GM18861 (cell line): ENCODE measurements at regions not wholly inside any gene's neighbourhood (a gene's known extent, or its start where the extent isn't known, plus 50 kb on each side); places are given as distances from the start of the nearest gene placed in this dataset.
"Not testable (repeated sequence)": the region's sequence is repeated elsewhere in the genome, so short reads cannot be mapped to it uniquely, and the experiment has no call there.

Experiments used
- ATAC-seq: cut with Tn5 transposase; IDR thresholded peaks from one replicate; pipeline ENCODE4 v1.9.1; 2021; ENCODE audit not compliant: unreplicated experiment

DNA sequence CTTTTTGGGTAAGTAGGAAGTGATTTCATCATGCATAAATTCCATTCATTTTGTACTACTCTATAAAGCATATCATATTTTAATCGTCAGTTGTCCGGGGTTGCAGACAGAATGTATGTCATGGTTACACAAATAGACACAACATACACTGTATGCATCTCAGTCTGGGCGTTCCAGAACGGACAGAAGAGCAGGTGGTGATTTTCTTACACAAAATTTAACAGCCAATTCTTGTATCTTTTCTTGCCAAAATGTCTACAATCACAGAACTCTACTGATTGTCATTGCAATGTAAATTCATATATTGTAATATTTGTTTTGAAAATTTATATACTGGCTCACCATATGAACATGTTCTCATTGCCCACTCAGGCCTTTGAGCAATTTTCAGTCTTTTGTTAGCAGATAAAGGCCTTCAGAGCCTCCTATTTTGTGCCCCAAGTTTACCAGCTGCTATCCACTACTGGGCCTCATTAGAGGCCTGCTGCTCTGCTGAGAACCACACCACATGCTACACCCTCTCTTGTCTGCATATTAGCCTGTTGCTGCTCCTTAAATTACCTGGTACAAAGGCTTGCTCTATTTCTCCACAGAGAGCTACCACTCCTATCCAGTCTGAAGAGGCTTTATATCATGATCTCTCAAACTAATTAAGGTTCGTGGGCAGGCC, 61.5 kb downstream of the PRDM13 start:
- ATAC-seq, result no peak

DNA sequence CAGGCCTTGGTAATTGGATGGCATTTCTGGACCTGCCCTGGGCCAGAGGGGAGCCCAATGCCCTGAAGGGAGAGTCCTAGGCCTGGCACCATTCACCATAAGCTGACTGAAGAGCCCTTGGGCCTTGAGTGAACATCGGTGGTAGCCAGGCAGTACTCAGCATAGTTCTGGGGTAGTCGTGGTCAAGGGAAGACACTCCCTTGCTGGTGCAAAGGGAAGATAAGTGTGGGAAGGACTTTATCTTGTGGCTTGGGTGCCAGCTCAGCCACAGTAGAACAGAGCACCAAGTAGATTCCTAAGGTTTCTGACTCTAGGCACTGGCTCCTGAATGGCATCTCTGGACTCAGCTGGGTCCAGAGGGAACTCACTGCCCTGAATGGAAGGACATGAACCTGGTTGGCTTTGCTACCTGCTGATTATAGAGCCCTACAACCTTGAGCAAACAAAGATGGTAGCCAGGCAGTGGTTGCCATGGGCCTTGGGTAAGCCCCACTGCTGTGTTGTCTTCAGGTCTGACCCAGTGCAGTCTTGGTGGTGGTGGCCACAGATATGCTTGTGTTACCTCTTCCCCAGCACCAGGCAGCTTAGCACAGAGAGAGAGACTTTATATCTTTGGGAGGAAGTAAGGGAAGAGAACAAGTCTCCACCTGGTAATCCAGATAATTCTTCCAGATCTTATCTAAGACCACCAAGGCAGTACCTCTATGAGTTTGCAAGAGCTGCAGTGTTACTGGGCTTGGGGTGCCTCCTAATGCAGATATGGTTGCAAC, 83.5 kb downstream of the PRDM13 start:
- no peak for ATAC-seq

DNA sequence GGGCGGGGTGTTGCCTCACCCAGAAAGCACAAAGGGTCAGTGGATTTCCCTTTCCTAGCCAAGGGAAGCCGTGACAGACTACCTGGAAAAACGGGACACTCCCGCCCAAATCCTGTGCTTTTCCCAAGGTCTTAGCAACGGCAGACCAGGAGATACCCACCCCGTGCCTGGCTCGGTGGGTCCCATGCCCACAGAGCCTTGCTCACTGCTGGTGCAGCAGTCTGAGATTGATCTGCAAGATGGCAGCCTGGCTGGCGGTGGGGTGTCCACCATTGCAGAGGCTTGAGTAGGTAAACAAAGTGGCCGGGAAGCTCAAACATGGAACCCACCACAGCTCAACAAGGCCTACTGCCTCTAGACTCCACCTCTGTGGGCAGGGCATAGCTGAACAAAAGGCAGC, 95.7 kb downstream of the PRDM13 start:
- ATAC-seq, result not testable (repeated sequence)

DNA sequence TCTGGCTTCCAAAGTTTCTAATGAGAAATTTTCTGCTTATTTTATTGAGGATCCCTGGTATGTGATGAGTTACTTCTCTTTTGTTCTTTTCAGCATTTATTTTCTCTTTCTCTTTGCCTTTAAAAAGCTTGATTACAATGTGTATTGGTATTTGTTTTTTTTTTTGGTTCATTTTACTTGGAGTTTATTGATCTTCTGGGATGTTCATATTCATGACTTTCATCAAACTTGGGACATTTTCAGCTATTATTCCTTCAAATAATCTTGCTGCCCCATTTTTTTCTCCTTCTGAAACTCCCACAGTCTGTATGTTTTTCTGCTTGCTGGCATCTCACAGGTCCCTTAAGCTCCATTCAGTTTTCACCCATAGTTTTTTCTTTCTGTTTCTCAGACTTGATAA, 102.4 kb downstream of the PRDM13 start:
- no peak for ATAC-seq

DNA sequence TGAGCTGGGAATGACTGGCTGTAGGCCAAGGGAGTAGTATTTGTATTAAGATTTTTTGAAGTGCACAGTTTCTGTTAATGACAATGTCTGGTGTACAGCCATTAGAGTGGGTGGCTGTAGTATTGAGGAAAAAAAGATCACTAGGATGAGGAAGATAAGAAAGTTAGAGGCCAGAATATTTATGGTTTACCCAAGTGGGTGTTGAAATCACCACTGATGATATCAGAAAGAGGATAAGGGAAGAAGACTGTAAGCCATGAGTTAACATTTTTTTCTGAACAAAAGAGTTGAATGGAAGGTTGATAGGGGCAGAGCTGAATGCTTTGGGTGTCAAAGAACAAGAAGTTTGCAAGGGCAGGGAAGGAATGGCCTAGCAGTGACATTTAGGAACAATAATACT, 104.7 kb downstream of the PRDM13 start:
- ATAC-seq, result no peak

DNA sequence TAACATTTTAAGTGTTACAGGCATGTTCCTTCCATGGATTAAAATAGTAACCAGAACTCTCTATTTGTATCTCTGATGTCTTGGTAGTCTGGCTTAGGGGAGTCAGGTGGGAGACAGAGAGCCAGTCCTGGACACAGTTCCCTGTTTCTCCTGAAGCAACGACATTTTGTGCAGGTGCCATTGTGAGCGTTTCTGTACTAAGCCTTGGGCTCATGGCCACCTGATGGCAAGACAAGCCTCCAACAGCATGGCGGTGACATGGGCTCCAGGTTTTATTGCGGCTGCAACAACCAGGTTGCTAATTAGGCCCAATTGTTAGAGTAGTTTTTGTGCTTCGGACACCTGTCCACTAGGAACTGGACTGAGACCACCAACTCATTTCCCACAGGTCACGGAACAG, 105.3 kb downstream of the PRDM13 start:
- ATAC-seq, result no peak

DNA sequence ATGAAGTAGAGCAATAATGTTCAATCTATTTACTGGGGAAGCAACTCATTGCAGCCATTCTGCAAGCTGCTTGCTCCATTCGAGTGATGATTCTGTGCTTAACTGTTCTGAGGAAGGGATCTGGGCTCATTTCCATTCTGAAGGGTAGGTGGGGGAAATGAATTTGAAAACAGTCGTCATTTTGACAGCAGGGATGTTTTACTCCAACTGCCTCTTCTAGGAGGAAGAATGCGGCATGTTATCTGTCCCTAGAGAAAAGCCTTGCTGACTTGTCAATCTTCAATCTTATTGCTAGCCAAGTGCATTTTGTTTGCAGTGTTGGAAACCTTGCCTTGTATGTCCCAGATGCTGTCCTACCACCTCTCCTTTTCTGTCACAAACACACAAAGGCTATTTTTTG, 105.9 kb downstream of the PRDM13 start:
- ATAC-seq, result no peak

DNA sequence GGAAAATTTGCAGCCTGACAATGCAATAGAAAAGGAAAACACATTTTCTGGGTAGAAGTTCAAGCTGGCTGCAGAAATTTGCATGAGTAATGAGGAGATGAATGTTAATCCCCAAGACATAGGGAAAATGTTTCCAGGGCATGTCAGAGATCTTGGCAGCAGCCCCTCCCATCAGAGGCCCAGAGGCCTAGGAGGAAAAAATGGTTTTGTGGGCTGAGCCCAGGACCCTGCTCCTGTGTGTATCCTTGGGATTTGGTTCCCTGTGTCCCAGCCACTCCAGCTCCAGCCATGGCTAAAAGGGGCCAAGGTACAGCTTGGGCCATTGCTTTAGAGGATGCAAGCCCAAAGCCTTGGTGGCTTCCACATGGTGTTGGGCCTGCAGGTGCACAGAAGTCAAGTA, 115.4 kb downstream of the PRDM13 start:
- not testable (repeated sequence) for ATAC-seq

DNA sequence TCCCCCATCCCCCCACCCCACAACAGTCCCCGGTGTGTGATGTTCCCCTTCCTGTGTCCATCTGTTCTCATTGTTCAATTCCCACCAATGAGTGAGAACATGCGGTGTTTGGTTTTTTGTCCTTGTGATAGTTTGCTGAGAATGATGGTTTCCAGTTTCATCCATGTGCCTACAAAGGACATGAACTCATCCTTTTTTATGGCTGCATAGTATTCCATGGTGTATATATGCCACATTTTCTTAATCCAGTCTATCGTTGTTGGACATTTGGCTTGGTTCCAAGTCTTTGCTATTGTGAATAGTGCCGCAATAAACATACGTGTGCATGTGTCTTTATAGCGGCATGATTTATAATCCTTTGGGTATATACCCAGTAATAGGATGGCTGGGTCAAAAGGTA, 123.6 kb downstream of the PRDM13 start:
- not testable (repeated sequence) for ATAC-seq

DNA sequence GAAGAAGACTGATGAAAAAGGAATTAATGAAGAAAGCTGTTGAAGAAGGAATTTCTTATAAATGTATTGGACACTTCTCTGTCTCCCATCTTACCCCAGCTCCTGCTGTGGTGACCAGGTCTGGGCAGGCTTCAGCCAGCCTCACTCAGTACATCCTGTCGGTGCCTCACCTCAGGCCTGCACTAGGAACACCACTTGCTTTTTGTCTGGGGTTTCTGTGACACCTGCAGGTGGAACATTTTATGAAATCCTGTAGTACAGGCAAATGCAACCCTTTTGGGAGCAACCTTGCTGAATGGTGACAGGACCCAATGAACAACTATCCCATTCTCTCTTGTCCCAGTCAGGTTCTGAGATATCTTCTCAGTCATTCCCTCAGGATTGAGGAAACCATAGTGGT, 129.7 kb downstream of the PRDM13 start:
- ATAC-seq, result no peak

DNA sequence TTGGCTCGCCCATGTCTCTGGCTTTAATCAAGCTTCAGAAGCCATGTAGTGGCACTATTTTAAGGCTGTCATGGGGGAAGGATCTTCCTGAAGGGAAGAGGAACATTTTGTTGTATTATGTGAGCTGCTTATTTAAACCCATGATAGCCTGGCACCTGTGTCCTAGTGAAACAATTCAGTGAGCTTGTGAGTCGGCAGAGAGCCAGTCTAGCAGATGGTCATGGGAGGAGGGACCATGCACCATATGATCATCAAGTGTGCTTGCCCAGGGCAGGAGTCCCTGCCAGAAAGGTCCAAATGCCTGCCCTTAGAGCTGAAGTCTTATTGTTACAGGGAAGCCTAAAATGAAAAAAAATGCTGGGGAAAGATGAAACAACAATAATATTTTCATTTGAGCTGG, 132.9 kb downstream of the PRDM13 start:
- ATAC-seq, result no peak

DNA sequence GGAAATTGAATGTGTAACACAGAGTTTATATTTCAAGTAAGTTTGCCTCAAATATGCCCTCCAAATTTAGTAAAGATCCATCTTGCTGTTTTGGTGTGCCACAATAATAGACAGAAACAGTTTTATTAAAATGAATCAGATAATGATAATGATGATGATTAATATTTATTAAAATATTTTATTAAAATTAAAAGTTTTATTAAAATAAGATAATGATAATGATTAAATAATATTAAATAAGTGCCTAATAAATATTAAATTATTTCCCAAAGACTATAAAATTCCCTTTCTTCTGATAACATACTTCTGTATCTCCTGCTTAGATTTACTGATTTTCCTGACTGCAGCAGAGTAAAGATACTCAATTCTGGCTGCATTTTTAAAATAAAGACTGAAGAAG, 134.5 kb downstream of the PRDM13 start:
- no peak for ATAC-seq

DNA sequence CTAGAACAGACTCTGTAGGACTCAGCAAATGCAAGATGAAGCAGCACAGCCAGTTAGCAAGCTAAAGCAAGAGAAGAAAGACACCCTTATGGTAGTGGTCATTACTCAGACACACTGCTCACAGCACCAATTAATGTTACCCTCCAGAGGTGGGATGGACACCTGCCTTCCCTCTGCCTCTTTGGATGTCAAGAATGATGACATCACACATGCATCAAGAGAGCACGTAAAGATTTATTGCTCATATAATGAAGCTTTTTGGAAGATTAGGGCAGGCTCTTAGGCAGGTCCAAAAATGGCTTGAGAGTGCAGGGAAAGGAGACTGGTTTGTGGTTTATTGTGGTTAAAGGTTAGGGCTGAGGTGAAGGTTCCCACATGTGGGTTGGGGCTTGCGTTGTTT, 137.0 kb downstream of the PRDM13 start:
- ATAC-seq, result no peak

DNA sequence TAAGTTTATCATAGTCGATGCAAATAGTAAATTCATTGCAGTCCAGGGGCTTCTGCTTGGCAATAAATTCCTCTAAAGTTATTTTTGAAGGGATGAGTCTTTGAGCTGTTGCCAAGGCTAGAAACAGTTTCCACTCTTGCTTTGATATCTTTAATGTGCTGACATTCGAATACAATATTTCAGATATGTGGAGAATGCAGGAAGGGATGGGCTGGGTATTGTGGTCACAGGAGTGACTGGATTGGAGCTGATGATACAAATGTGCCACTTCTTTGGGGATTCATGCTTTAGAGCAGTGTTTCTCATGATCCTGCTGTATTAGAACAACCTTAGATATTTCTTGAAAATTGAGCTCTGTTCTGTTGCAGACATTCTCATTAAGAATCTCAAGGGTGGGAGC, 139.0 kb downstream of the PRDM13 start:
- no peak for ATAC-seq

DNA sequence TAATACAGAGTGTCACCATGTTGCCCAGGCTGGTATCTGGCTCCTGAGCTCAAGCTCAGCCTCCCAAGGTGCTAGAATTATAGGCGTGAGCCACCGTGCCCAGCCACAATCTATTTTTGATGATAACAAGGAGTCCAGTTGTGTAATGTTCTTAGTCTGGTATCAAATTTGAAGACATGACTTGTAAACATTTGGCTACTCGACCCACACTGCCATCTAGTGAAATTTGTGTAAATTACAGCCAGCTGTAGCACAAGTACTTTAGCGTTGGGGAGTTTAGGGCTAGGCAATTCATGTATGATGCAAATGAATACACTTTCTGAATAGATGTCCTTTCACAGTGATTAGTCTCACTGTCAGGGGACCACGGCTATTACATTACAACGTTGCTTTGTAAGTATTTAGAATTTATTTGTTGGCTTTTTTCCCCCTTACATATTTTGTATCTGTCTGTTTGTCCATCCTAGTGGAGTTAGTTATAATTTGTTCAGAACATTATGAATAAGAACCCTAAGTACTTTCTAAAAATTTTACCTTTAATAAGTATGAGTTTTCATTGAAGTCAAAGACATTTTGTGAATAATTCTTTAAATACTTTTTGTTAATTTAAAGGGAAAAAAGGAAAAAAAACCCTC, 139.7 kb downstream of the PRDM13 start:
- peak; percentile 93 for ATAC-seq

DNA sequence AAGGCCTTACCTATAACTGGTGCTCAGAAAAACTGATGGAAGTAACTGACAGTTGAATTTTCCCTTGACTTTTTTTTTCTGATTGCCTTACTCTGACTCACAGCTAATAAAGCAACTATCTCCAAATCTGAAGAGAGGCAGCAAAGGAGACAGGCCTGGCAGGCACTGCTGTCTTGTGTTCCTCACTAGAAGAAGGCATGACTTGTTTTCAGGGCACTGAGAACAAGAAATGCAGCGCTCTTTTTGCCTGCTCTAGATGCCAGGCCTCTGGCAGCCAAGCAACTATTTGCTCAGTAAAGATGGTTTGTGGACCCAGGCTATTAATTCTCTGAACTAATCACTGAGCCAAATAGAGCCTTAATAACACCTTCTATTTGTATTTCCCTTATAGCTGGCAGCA, 155.1 kb downstream of the PRDM13 start:
- no peak for ATAC-seq

DNA sequence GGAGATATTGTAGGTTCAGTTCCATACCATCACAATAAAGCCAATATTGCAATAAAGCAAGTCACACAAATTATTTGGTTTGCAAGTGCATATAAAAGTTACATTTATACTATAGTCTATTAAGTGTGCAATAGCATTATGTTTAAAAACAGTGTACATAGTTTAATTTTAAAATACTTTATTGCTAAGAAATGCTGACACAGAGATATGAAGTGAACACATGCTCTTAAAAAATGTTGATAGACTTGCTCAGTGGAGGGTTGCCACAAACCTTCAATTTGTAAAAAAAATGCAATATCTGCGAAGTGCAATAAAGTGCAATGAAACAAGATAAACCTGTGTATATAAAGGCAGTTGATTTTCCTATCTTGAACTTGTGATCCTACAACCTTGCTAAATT, 161.5 kb downstream of the PRDM13 start:
- no peak for ATAC-seq

DNA sequence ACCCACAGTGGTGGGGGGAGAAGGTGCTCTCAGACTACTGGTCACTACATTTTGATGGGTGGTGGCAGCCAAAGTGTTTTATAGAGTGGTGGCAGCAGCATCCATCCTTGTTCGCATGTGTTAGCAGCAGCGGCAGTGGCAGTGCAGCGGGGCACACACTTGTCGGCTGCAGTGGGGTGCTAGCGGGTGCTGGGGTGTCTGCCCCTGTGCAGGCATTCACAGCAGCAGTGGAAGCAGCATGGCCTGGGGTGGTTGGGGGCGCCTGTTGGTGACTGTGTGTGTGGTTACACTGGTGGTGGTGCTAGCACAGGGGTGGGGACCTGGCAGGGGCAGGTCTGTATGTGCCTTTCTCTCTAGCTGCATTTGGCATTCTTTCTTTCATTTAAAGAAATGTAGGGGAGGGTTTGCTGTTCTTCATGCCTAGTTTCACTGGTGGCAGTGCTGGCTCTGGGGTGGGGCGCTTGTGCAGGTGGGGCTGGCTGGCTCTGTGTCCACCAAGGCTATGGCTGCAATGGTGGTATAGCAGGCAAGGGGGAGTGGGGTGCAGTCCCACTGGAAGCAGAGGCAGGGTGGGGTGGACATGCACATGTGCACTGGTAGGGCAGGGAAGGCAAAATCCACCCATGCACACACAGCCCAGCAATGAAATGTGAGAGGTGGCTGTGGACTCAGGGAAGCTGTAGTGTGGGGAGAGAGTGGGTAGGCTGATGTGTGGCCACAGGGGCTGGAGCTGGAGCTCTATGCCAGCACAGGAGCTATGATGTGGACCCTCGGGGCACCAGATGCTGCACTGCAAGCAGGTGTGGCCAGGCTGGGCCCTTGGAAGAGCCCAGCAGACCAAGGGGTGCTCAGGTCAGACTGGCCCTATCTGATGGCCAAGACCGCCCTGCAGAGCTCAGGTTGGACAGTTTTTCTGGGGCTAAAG, 173.3 kb downstream of the PRDM13 start:
- no peak for ATAC-seq

DNA sequence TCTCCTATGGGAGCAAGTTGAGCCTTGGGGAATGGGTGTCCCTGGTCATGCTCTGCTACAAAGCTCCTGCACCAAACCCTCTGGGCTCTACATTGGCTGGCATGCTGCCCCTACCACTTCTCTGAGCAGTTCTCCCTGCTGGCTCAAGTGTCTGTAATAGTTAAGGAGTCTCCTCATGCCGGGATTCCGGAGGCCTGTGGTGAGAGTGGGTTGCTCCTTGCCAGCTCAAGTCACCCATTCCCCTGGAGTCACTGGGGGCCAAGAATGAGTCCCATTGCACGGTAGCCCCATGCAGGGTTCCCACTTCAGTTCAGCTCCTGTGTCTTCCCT, 173.9 kb downstream of the PRDM13 start:
- ATAC-seq, result no peak

DNA sequence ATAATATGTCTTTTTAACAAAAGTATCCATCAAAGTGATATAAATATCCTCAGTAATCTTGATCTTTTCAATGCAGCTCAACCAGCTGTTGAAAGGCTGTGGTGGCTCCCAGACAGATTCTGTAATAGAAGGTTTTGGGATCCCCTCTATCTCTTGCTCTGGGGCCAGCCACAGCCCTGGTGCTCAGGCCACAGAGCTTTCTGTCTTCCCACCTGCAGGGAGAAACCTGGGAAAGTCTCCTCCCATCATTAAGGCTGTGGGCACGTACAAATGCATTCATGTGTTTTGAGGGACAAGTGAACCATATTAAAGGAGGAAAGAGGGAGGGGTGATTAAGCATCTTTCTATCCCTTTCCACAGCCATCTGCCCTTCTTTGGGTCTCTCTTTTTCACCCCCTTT, 183.1 kb downstream of the PRDM13 start:
- ATAC-seq, result no peak

DNA sequence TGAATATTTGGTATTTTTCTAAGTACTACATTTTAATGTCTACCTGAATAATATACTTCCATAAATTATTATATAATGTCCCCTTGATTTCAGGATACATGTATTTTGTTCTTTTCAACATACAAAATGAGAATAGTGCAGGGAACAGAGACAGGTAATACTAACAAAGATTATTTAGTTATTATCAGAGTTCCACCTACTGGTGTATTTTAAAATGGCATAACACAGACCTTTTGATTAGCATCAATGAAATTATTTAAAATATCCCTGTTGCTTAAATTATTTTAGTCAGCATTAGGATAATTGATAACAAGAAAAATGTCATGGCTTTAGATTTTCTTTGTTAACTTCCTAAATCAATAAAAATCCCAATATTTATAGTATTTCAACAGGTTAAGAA, 184.0 kb downstream of the PRDM13 start:
- no peak for ATAC-seq
